GM21737 (cell line): ENCODE measurements at regions not wholly inside any gene's neighbourhood (a gene's known extent, or its start where the extent isn't known, plus 50 kb on each side); places are given as distances from the start of the nearest gene placed in this dataset.
"Not testable (repeated sequence)": the region's sequence is repeated elsewhere in the genome, so short reads cannot be mapped to it uniquely, and the experiment has no call there.

Experiments
- ATAC-seq: cut with Tn5 transposase; IDR thresholded peaks from one replicate; pipeline ENCODE4 v1.9.1; 2021; ENCODE audit warnings: mild to moderate bottlenecking, moderate library complexity; ENCODE audit not compliant: unreplicated experiment

GRCh38 chr7:68911754-68912153, 686.5 kb upstream of the AUTS2 start:
- no peak for ATAC-seq

GRCh38 chr7:68914006-68914405, 684.3 kb upstream of the AUTS2 start:
- ATAC-seq: no peak

DNA sequence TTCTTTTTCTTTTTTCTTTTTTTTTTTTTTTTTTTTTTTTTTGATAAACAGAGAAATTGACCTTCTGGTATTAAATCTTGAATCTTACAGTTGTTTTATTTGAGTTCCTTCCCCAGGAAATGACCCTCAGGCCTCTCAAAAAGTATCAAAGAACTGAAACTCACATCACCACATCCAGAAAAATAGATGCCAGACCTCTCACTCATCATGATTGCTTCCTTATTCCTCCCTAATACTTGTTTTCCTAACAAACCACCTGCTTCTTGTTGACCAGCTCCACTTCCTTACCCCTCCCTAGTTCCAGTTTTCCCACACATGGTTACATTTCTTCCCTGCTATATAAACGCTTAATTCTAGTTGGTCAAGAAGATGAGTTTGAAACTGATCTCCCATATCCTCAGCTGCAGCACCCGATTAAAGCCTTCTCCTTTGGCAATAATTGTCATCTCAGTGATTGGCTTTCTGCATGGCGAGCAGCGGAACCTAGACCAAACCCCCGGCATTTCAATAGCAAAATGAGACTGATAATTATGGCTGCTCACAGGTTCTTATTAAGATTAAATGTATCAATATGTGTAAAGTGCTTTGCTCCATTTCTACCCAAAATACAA, 681.1 kb upstream of the AUTS2 start:
- ATAC-seq: no peak

DNA sequence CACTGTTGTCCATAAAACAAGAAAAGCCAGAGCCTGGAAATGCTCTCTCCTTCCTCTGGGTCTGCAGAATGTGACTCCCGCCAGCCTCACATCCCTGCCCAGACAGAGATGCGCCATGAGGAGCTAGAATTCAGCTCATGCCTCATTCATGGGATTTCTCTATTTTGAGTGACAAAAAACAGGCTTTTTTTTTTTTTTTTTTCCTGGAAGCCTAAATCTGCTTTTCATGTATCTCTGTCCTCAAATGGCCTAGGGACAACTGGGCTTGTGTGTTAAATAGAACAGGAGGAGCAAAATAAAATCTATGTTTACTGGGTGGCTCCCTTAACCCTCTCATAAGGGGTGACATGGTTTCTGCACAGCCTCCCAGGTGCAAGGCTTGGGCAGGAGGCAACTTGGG, 679.7 kb upstream of the AUTS2 start:
- no peak for ATAC-seq

DNA sequence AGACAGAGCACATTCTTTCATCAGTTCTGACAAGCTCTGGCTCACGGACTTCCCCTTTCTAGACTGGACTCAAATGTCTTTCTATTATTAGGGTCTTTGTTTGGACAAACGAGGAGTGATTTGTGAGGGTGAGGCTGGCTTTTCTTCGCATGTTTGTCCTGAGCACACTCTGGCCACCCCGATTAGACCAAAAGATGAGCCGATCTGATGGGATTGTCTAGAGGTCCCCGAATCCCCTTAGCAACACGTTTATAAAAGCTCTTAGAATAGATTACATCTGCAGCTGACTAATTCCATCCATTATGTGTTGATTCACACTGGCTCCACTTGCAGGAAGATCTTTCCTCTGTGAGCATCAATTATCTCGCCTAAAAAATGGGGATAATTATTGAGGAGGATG, 675.4 kb upstream of the AUTS2 start:
- ATAC-seq: no peak

DNA sequence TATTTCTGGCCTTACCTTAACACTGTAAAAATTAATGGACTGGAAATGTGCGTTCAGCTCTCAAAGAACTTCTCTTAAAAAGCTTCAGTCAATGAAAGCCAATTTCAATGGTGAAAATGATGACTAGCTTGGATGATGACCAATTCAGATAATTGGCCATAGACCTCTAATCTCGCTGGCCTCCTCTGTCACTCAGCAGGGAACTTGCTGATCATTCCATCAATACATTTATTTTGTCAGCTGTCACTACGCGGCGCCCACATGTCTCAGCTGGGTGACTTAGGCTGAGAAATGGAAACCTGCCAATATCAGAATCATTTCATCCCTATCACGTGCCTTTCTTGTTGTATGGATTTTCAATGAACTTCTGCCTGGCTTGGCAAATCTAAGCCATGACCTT, 673.0 kb upstream of the AUTS2 start:
- ATAC-seq: no peak

- no peak for ATAC-seq
Observed at GRCh38 chr7:68929781-68930261, 668.5 kb upstream of the AUTS2 start.

GRCh38 chr7:68936471-68937035, 661.7 kb upstream of the AUTS2 start:
- no peak for ATAC-seq

DNA sequence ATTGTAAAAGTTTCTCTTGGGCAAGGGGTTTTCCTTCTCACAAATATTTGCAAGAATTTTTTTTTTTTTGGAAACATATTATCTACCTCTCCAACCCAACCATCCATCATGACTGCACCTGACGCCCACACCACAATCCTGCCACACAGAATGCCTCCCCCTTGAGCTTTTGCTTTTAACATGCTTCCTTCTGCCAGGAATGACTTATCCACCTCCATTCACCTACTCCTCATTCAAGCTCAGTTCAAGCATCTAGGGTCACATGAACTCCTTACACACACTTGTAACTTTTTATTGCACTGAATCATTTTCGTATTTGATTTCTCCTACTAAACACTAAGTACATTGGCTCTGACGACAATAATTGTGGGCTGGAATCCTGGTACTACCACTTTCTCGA, 660.1 kb upstream of the AUTS2 start:
- ATAC-seq: no peak

GRCh38 chr7:68943786-68944185, 654.5 kb upstream of the AUTS2 start:
- no peak for ATAC-seq

GRCh38 chr7:68955656-68956055, 642.6 kb upstream of the AUTS2 start:
- ATAC-seq: no peak

DNA sequence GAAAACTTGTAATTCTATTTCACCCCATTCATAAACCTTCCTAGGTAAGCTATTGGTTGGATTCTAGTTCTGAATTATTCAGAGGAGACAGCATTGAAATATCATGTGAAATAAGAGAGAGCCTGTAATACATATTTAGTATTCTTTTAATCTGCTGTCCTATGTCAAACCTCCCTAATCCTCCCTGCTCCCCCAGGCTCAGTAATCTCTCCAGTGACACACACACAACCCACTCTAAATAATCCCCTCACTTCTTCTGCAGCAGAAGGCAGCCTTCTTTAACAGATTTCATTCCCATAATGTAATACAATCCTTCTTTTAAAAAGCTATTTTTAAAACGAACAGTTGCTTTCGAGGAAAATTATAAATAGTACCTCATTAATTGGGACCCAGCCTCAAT, 639.7 kb upstream of the AUTS2 start:
- no peak for ATAC-seq

DNA sequence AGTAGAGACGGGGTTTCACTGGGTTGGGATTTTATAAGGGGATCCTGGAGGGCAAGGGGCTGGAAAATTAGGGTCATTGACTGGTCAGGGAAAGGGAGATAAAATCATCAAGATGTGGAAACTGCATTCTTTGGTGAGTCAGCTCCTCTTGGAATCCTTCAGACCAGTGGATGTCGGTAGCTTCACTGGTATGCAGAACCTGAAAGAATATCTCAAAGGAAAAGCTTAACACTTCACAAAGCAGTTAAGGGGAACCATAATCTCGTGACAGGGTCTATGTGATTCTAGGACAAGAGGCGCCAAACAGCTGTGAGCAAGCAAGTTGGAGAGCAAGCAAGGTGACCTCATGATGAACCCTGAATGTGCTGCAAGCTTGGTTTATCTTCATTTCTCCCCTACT, 634.7 kb upstream of the AUTS2 start:
- no peak for ATAC-seq

- ATAC-seq: no peak
Observed at GRCh38 chr7:68964060-68964459, 634.2 kb upstream of the AUTS2 start.

- ATAC-seq: no peak
Observed at GRCh38 chr7:68965351-68965750, 632.9 kb upstream of the AUTS2 start.

DNA sequence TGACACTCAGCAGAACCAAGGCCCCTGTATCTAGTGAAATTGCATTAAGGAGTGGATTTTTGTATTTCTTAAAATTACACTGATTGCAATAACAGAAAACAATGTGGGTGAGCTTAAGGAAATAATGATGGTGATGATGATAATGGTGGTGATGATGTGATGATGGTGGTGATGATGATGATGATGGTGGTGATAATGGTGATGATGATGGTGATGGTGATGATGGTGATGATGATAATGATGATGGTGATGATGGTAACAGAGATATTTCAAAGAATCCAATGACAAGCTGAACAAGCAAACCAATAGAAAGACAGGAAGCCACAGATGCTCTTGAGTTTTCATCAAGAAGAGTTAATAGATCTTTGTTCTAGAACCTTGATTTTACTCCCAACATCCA, 630.7 kb upstream of the AUTS2 start:
- no peak for ATAC-seq

GRCh38 chr7:68969571-68969970, 628.7 kb upstream of the AUTS2 start:
- no peak for ATAC-seq

DNA sequence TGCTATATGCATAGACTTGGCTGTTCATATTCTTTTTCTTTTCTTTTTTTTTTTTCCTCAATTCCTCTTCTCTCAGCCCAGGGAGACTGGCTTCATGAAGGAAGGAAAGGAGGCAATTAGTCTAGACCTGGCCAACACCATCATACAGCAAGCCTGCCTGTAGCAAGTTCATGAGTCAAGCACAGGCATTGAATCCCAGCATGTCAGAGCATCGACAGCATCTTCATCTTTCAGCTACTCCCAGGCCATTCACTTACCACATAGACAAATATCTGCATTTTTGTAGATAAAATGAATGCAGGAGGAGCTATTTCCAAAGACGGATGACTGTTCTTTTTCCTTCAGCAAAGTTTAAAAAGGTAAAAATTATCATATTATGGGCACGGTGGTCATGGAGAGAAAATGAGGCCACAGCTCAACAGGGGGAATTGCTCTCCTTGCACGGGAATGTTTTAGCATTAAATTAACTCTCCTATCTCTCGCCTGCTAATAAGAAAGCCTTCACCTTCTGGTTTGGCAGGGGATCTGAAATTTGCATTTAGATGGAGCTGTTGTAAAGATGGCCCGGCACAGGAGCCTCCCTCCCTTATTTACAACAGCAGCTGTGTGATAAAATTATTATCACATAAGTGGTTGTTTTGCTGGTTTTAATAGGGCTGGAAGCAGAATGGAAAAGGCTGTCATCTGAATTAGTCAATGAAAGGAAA, 626.5 kb upstream of the AUTS2 start:
- no peak for ATAC-seq

GRCh38 chr7:68977385-68978055, 620.8 kb upstream of the AUTS2 start:
- no peak for ATAC-seq

DNA sequence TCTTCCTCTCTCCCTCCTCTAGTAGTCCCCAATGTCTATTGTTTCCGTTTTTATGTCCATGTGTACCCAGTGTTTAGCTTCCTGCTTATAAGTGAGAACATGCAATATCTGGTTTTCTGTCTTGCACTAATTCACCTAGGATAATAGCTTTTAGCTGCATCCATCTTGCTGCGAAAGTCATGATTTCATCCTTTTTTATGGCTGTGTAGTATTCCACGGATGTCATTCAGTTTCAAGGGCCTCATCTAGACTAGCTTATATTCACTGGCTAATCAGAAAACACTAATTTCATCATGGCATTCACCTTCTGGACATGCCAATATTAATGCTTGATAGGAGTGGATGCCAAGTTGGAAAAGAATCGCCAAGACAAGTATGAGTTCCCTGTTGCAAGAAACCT, 619.6 kb upstream of the AUTS2 start:
- no peak for ATAC-seq

DNA sequence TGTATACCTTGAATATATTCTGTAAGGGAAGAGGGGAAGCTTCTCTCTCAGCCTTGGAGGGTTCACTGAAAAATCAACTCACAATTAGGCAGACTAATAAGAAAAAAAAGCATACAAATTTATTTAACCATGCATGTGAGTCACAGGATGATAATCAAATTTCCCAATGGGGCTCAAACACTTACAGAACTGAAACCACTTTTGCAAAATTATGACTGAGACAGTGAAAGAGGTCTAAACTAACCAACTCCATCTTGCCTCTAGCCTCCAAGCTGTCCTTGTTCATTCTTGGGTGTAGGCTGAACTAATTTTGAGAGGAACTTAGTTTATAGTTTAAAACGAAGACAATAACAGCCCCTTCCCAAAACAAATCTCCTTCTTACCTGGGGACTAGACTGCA, 618.3 kb upstream of the AUTS2 start:
- ATAC-seq: no peak

- ATAC-seq: not testable (repeated sequence)
Observed at GRCh38 chr7:68980432-68980831, 617.8 kb upstream of the AUTS2 start.
